OCI-LY1 (cell line): ENCODE measurements at regions not wholly inside any gene's neighbourhood (a gene's known extent, or its start where the extent isn't known, plus 50 kb on each side); places are given as distances from the start of the nearest gene placed in this dataset.

Source experiments
- CTCF ChIP-seq: fragments of 200-600 bp; sonication (generic), shearing (Covaris generic); IDR thresholded peaks from 2 replicates; pipeline ENCODE4 v1.5.1; 2017; ENCODE audit warnings: mild to moderate bottlenecking, antibody characterized with exemption, low read length, moderate library complexity, mixed read lengths
- EZH2 ChIP-seq: fragments of 200-600 bp; sonication (generic), shearing (Covaris generic); IDR thresholded peaks from 2 replicates; pipeline ENCODE4 v1.8.0; 2017; ENCODE audit warnings: borderline replicate concordance, mixed run types, mild to moderate bottlenecking, antibody characterized with exemption, low read length, moderate library complexity, mixed read lengths

GRCh38 chr10:44774676-44775401, 136.3 kb upstream of the TMEM72 start:
- no peak for TF ChIP-seq CTCF
- no peak for TF ChIP-seq EZH2
